Transverse colon (tissue), 4 donors: ENCODE measurements at regions not wholly inside any gene's neighbourhood (a gene's known extent, or its start where the extent isn't known, plus 50 kb on each side); places are given as distances from the start of the nearest gene placed in this dataset.

Experiments used
- EP300 ChIP-seq: sonication (generic); formaldehyde crosslinking; IDR thresholded peaks from one replicate; pipeline ENCODE4 v1.6.1; 2017; ENCODE audit warnings: antibody characterized with exemption, low read depth
- POLR2A ChIP-seq: fragments of 450-650 bp; IDR thresholded peaks from one replicate; pipeline ENCODE4 v1.6.1; 2016; ENCODE audit warnings: antibody characterized with exemption, mild to moderate bottlenecking, moderate library complexity
- POLR2AphosphoS5 ChIP-seq, 3 donors: sonication (generic); formaldehyde crosslinking; IDR thresholded peaks; one replicate each; pipeline ENCODE4 v1.6.1; 2016; ENCODE audit warnings: antibody characterized with exemption in 3 of 3
- TF ChIP-seq, protein P1 (sequence below), 5 experiments: fragments of 200-600 bp in 3 of 5; fragments of 450-650 bp in 2 of 5; sonication (generic) in 3 of 5; IDR thresholded peaks; 1 replicate in 2 of 5; 2 replicates in 3 of 5; pipeline ENCODE4 v1.5.1; 2016 to 2017; ENCODE audit warnings: antibody characterized with exemption in 5 of 5, inconsistent platforms in 3 of 5, mild to moderate bottlenecking in 2 of 5, moderate library complexity in 1 of 5

DNA sequence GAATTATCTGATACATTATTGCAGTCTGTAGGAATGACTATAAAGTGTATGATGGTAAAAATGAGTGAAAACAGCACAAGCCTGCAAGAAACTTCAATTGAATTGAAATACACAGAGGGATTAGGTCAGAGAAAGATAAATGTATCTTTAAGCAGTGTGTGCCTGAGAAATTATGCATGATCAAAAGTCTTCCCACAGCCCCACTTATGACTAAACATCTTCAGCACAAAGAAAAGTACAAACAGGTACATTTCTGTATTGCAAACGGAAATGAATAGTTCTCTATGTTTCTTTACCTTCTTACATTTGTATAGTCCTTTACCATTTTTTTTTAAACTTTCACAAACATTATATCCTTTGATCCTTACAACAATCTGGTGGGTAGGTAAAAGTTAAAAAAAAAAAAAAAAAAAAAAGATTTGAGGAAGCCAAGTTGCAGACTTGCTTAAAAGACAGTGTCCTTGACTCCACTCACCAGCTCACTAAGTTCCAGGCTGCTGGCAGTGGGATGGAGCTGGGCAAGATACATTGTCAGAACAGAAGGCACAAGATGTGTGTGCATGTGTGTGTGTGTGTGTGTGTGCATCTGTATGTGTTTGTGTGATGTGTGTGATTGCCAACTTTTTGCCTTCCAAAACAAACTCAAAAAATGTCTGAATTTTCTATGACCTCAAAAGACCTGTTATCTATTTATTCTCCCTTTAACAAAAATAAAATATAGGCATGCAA is 423.7 kb upstream of the ACVR2A start:
- TF ChIP-seq, protein P1, sequence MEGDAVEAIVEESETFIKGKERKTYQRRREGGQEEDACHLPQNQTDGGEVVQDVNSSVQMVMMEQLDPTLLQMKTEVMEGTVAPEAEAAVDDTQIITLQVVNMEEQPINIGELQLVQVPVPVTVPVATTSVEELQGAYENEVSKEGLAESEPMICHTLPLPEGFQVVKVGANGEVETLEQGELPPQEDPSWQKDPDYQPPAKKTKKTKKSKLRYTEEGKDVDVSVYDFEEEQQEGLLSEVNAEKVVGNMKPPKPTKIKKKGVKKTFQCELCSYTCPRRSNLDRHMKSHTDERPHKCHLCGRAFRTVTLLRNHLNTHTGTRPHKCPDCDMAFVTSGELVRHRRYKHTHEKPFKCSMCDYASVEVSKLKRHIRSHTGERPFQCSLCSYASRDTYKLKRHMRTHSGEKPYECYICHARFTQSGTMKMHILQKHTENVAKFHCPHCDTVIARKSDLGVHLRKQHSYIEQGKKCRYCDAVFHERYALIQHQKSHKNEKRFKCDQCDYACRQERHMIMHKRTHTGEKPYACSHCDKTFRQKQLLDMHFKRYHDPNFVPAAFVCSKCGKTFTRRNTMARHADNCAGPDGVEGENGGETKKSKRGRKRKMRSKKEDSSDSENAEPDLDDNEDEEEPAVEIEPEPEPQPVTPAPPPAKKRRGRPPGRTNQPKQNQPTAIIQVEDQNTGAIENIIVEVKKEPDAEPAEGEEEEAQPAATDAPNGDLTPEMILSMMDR (IDR thresholded peaks at IDR 0.05): no peak
- TF ChIP-seq POLR2AphosphoS5 (IDR thresholded peaks at IDR 0.05) (no peak), EP300 (no peak), POLR2A (no peak)
